Upper lobe of left lung (tissue), 4 donors: ENCODE measurements at regions not wholly inside any gene's neighbourhood (a gene's known extent, or its start where the extent isn't known, plus 50 kb on each side); places are given as distances from the start of the nearest gene placed in this dataset.

Experiments
- EP300 ChIP-seq, 4 donors: sonication (generic); formaldehyde crosslinking; IDR thresholded peaks; one replicate each; pipeline ENCODE4 v1.5.1; 2017; ENCODE audit warnings: antibody characterized with exemption in 4 of 4, control low read depth in 2 of 4
- POLR2A ChIP-seq, 4 donors: fragments of 450-650 bp; IDR thresholded peaks; one replicate each; pipeline ENCODE4 v1.5.1; 2016 to 2017; ENCODE audit warnings: antibody characterized with exemption in 4 of 4, mild to moderate bottlenecking in 2 of 4
- POLR2AphosphoS5 ChIP-seq, 2 donors: sonication (generic); formaldehyde crosslinking; IDR thresholded peaks; one replicate each; pipeline ENCODE4 v1.5.1; 2017; ENCODE audit warnings: antibody characterized with exemption in 2 of 2
- TF ChIP-seq, protein P1 (sequence below), 6 experiments: fragments of 450-650 bp in 4 of 6; fragments of 200-600 bp in 2 of 6; sonication (generic) in 2 of 6; IDR thresholded peaks; one replicate each; pipeline ENCODE4 v1.5.1; 2016 to 2019; ENCODE audit warnings: antibody characterized with exemption in 6 of 6

- TF ChIP-seq, protein P1, sequence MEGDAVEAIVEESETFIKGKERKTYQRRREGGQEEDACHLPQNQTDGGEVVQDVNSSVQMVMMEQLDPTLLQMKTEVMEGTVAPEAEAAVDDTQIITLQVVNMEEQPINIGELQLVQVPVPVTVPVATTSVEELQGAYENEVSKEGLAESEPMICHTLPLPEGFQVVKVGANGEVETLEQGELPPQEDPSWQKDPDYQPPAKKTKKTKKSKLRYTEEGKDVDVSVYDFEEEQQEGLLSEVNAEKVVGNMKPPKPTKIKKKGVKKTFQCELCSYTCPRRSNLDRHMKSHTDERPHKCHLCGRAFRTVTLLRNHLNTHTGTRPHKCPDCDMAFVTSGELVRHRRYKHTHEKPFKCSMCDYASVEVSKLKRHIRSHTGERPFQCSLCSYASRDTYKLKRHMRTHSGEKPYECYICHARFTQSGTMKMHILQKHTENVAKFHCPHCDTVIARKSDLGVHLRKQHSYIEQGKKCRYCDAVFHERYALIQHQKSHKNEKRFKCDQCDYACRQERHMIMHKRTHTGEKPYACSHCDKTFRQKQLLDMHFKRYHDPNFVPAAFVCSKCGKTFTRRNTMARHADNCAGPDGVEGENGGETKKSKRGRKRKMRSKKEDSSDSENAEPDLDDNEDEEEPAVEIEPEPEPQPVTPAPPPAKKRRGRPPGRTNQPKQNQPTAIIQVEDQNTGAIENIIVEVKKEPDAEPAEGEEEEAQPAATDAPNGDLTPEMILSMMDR (IDR thresholded peaks at IDR 0.05): no peak
- TF ChIP-seq POLR2A (IDR thresholded peaks at IDR 0.05) (no peak), POLR2AphosphoS5 (IDR thresholded peaks at IDR 0.05) (no peak), EP300 (IDR thresholded peaks at IDR 0.05) (no peak)
Measured at GRCh38 chr2:62326735-62327134, 130.8 kb downstream of the B3GNT2 start.
